ENCODE measurements at regions not wholly inside any gene's neighbourhood (a gene's known extent, or its start where the extent isn't known, plus 50 kb on each side); places are given as distances from the start of the nearest gene placed in this dataset.

GRCh38 chr14:71343724-71344123, 436.5 kb downstream of the PCNX1 start:
- TF ChIP-seq SPI1 (IDR thresholded peaks at IDR 0.05; ENCODE audit: borderline replicate concordance, low read depth) (no peak), CTCF (IDR thresholded peaks at IDR 0.05; ENCODE audit: insufficient read depth, low read length) (no peak)
